ENCODE measurements at regions not wholly inside any gene's neighbourhood (a gene's known extent, or its start where the extent isn't known, plus 50 kb on each side); places are given as distances from the start of the nearest gene placed in this dataset.

GRCh38 chr2:226383461-226383860 is 416.2 kb downstream of the IRS1 start:
- no peak overlapping the region for H3K4me3 ChIP-seq (replicated peaks in 1 of 4; ENCODE audit: control extremely low read depth in 1 of 4, insufficient read depth in 1 of 4, low read depth in 3 of 4, low read length in 4 of 4)
- H3K9ac ChIP-seq (ENCODE audit: insufficient read depth, low read length), result no peak overlapping the region
- no peak for DNase-seq (ENCODE audit: low read depth in 2 of 2)
- H3K27me3 ChIP-seq (ENCODE audit: control insufficient read depth, insufficient read depth, low read length), result no peaks in the 10 kb centered on the region
- H3K4me2 ChIP-seq (ENCODE audit: extremely low read depth, insufficient read depth, low read length), result no peak overlapping the region
- no peaks in the 10 kb centered on the region for H3K36me3 ChIP-seq (ENCODE audit: control insufficient read depth, insufficient read depth, low read length)
- TF ChIP-seq CTCF (conservative IDR thresholded peaks at IDR 0.05 in 1 of 2, IDR thresholded peaks at IDR 0.05 in 1 of 2; ENCODE audit: low read depth in 1 of 2, low read length in 2 of 2) (no peak), EZH2 (IDR thresholded peaks at IDR 0.05; ENCODE audit: low read length, missing control alignments) (no peak)
- H3K27ac ChIP-seq (ENCODE audit: insufficient read depth, low read length), result no peak overlapping the region
- no peaks in the 10 kb centered on the region for H3K4me1 ChIP-seq (ENCODE audit: control insufficient read depth, extremely low read depth, insufficient read depth, low read length)
- H2AFZ ChIP-seq (ENCODE audit: low read length), result no peak overlapping the region
- H3K79me2 ChIP-seq (ENCODE audit: control insufficient read depth, insufficient read depth, low read length), result no peaks in the 10 kb centered on the region
- no peaks in the 10 kb centered on the region for H3K9me3 ChIP-seq (ENCODE audit: control insufficient read depth, insufficient read depth, low read depth, low read length)
- no peaks in the 10 kb centered on the region for H4K20me1 ChIP-seq (ENCODE audit: control insufficient read depth, extremely low read depth, insufficient read depth, low read length)

GRCh38 chr2:226380679-226381078 is 418.9 kb downstream of the IRS1 start:
- Histone ChIP-seq H3K27ac (ENCODE audit: insufficient read depth, low read length) (no peak overlapping the region), H4K20me1 (ENCODE audit: control insufficient read depth, extremely low read depth, insufficient read depth, low read length) (no peaks in the 10 kb centered on the region), H3K4me1 (ENCODE audit: control insufficient read depth, extremely low read depth, insufficient read depth, low read length) (no peaks in the 10 kb centered on the region), H3K36me3 (ENCODE audit: control insufficient read depth, insufficient read depth, low read length) (no peaks in the 10 kb centered on the region), H3K79me2 (ENCODE audit: control insufficient read depth, insufficient read depth, low read length) (no peaks in the 10 kb centered on the region), H3K4me3 (replicated peaks in 1 of 4; ENCODE audit: control extremely low read depth in 1 of 4, insufficient read depth in 1 of 4, low read depth in 3 of 4, low read length in 4 of 4) (no peak overlapping the region), H3K4me2 (ENCODE audit: extremely low read depth, insufficient read depth, low read length) (no peak overlapping the region), H3K27me3 (ENCODE audit: control insufficient read depth, insufficient read depth, low read length) (no peaks in the 10 kb centered on the region), H3K9ac (ENCODE audit: insufficient read depth, low read length) (no peak overlapping the region), H2AFZ (ENCODE audit: low read length) (no peak overlapping the region), H3K9me3 (ENCODE audit: control insufficient read depth, insufficient read depth, low read depth, low read length) (no peaks in the 10 kb centered on the region)
- no peak for DNase-seq (ENCODE audit: low read depth in 2 of 2)
- TF ChIP-seq EZH2 (IDR thresholded peaks at IDR 0.05; ENCODE audit: low read length, missing control alignments) (no peak), CTCF (conservative IDR thresholded peaks at IDR 0.05 in 1 of 2, IDR thresholded peaks at IDR 0.05 in 1 of 2; ENCODE audit: low read depth in 1 of 2, low read length in 2 of 2) (no peak)

- no peak overlapping the region for H2AFZ ChIP-seq (ENCODE audit: low read length)
- TF ChIP-seq EZH2 (IDR thresholded peaks at IDR 0.05; ENCODE audit: low read length, missing control alignments) (no peak), CTCF (conservative IDR thresholded peaks at IDR 0.05 in 1 of 2, IDR thresholded peaks at IDR 0.05 in 1 of 2; ENCODE audit: low read depth in 1 of 2, low read length in 2 of 2) (no peak)
- no peaks in the 10 kb centered on the region for H4K20me1 ChIP-seq (ENCODE audit: control insufficient read depth, extremely low read depth, insufficient read depth, low read length)
- no peaks in the 10 kb centered on the region for H3K27me3 ChIP-seq (ENCODE audit: control insufficient read depth, insufficient read depth, low read length)
- H3K9ac ChIP-seq (ENCODE audit: insufficient read depth, low read length), result no peak overlapping the region
- H3K4me3 ChIP-seq (replicated peaks in 1 of 4; ENCODE audit: control extremely low read depth in 1 of 4, insufficient read depth in 1 of 4, low read depth in 3 of 4, low read length in 4 of 4), result no peak overlapping the region
- no peaks in the 10 kb centered on the region for H3K9me3 ChIP-seq (ENCODE audit: control insufficient read depth, insufficient read depth, low read depth, low read length)
- no peak overlapping the region for H3K27ac ChIP-seq (ENCODE audit: insufficient read depth, low read length)
- no peaks in the 10 kb centered on the region for H3K36me3 ChIP-seq (ENCODE audit: control insufficient read depth, insufficient read depth, low read length)
- H3K4me1 ChIP-seq (ENCODE audit: control insufficient read depth, extremely low read depth, insufficient read depth, low read length), result no peaks in the 10 kb centered on the region
- DNase-seq (ENCODE audit: low read depth in 2 of 2), result peak; percentile 55 to 66
- no peak overlapping the region for H3K4me2 ChIP-seq (ENCODE audit: extremely low read depth, insufficient read depth, low read length)
- no peaks in the 10 kb centered on the region for H3K79me2 ChIP-seq (ENCODE audit: control insufficient read depth, insufficient read depth, low read length)
Measured at GRCh38 chr2:226378753-226379705, 420.6 kb downstream of the IRS1 start.
